NT2/D1 (cell line): ENCODE measurements at regions not wholly inside any gene's neighbourhood (a gene's known extent, or its start where the extent isn't known, plus 50 kb on each side); places are given as distances from the start of the nearest gene placed in this dataset.

Experiments used
- SUZ12 ChIP-seq: IDR thresholded peaks from 2 replicates; pipeline ENCODE4 v1.6.1; 2011; ENCODE audit not compliant: insufficient read length, insufficient read depth; ENCODE audit errors: extremely low read depth
- YY1 ChIP-seq: IDR thresholded peaks from 2 replicates; pipeline ENCODE4 v1.6.1; 2011; ENCODE audit not compliant: insufficient read length, insufficient read depth
- ZNF274 ChIP-seq: IDR thresholded peaks from 2 replicates; pipeline ENCODE4 v1.6.1; 2011; ENCODE audit warnings: mild to moderate bottlenecking, low read depth, low read length

DNA sequence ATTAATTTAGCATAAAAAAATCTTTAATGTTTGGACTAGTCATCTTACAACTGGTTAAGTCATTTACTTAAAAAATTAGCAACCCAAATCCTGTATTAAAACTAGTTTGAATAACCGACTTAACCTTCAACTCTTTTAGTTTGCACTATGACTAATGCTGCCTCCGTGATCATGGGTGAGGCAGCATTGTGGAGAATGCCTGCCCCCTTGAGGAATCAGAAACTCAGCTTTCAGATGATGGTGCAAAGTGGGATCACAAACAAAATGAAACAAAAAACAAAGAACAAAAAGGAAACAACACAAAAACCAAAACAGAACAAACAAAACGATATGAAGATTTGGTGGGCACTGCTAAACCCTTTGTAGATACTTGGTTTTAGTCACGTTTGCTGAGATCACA lies 127.0 kb upstream of the PALM2AKAP2 start:
- TF ChIP-seq YY1: no peak
- TF ChIP-seq SUZ12: no peak
- TF ChIP-seq ZNF274: no peak
